Endothelial cell of umbilical vein (primary cell): ENCODE measurements at regions not wholly inside any gene's neighbourhood (a gene's known extent, or its start where the extent isn't known, plus 50 kb on each side); places are given as distances from the start of the nearest gene placed in this dataset.
"Not testable (repeated sequence)": the region's sequence is repeated elsewhere in the genome, so short reads cannot be mapped to it uniquely, and the experiment has no call there.

ENCODE experiments used
- BruUV-seq: library from RNA; stranded (reverse); fragments of 400-500 nt; replicated peaks from 2 replicates; lab custom pipeline; 2021; lab: Mats Ljungman, UMichigan
- CTCF ChIA-PET: fragments of 300-600, 350-600 bp; sonication (Branson Sonifier 250); formaldehyde crosslinking; loops from one replicate; lab custom pipeline; 2021; ENCODE audit warnings: antibody characterized with exemption, inconsistent platforms; lab: Charles Lee
- POLR2A ChIA-PET: fragments of 300-600, 350-600 bp; sonication (Branson Sonifier 250); formaldehyde crosslinking; loops from one replicate; lab custom pipeline; 2021; ENCODE audit warnings: antibody characterized with exemption, inconsistent platforms; lab: Charles Lee
- DNase-seq: peaks from one replicate; pipeline ENCODE4 v3.0.0-alpha.2; 2011; ENCODE audit warnings: low read depth, low spot score
- FAIRE-seq: peaks from 2 replicates; lab custom pipeline; 2011; peaks lifted over from hg19 to GRCh38; lab: Jason Lieb, UNC
- H2AFZ ChIP-seq: 2 replicates; pipeline ENCODE4 v1.6.0; 2012; ENCODE audit warnings: low read depth, low read length, control low read depth, inconsistent platforms
- H3K27ac ChIP-seq: 2 replicates; pipeline ENCODE4 v1.5.1; 2011; ENCODE audit warnings: low read depth, mild to moderate bottlenecking, control low read depth, low read length, moderate library complexity; ENCODE audit not compliant: insufficient read depth
- H3K27me3 ChIP-seq, 2 experiments: 2 replicates each; pipeline versions ENCODE4 v1.6.0 to v1.6.1; 2011; ENCODE audit warnings: low read length in 2 of 2, mixed read lengths in 1 of 2; ENCODE audit not compliant: control insufficient read depth in 2 of 2, insufficient read depth in 2 of 2
- H3K36me3 ChIP-seq, 2 experiments: 2 replicates in 1 of 2; 3 replicates in 1 of 2; pipeline ENCODE4 v1.5.1; 2011; ENCODE audit warnings: low read length in 2 of 2, mild to moderate bottlenecking in 1 of 2, moderate library complexity in 1 of 2; ENCODE audit not compliant: control insufficient read depth in 2 of 2, insufficient read depth in 2 of 2; ENCODE audit errors: extremely low read depth in 1 of 2
- H3K4me1 ChIP-seq: 3 replicates; pipeline ENCODE4 v1.5.1; 2011; ENCODE audit warnings: mild to moderate bottlenecking, low read length; ENCODE audit not compliant: control insufficient read depth, insufficient read depth; ENCODE audit errors: extremely low read depth
- H3K4me2 ChIP-seq: 2 replicates; pipeline ENCODE4 v1.6.1; 2011; ENCODE audit warnings: low read length, control low read depth, mixed read lengths; ENCODE audit not compliant: insufficient read depth
- H3K4me3 ChIP-seq, 3 experiments: fragments of 200-600 bp in 1 of 3; sonication (generic), shearing (Covaris generic) in 1 of 3; replicated peaks in 1 of 3; 2 replicates each; pipeline ENCODE4 v1.5.1; 2011 to 2016; ENCODE audit warnings: control low read depth in 3 of 3, low read length in 3 of 3, mild to moderate bottlenecking in 2 of 3, inconsistent platforms in 1 of 3, low read depth in 1 of 3, moderate library complexity in 1 of 3; ENCODE audit not compliant: insufficient read depth in 1 of 3
- H3K79me2 ChIP-seq: 2 replicates; pipeline ENCODE4 v1.6.0; 2012; ENCODE audit warnings: low read length, inconsistent platforms; ENCODE audit not compliant: control insufficient read depth, insufficient read depth
- H3K9ac ChIP-seq: replicated peaks from 2 replicates; pipeline ENCODE3; 2011; ENCODE audit warnings: low read length, control low read depth; ENCODE audit not compliant: insufficient read depth; ENCODE audit errors: extremely low read depth
- H3K9me1 ChIP-seq: replicated peaks from 3 replicates; pipeline ENCODE4 v1.6.0; 2011; ENCODE audit warnings: mild to moderate bottlenecking, low read length; ENCODE audit not compliant: control insufficient read depth, insufficient read depth; ENCODE audit errors: extremely low read depth
- H3K9me3 ChIP-seq: replicated peaks from 2 replicates; pipeline ENCODE4 v1.5.1; 2012; ENCODE audit warnings: low read length, inconsistent platforms; ENCODE audit not compliant: control insufficient read depth, insufficient read depth
- H4K20me1 ChIP-seq: replicated peaks from 2 replicates; pipeline ENCODE3; 2011; ENCODE audit warnings: mild to moderate bottlenecking, low read length; ENCODE audit not compliant: control insufficient read depth, insufficient read depth; ENCODE audit errors: extremely low read depth
- JUN ChIP-seq: IDR thresholded peaks from 2 replicates; pipeline ENCODE4 v1.6.1; 2011; ENCODE audit warnings: borderline replicate concordance, low read depth; ENCODE audit not compliant: insufficient read length, insufficient read depth
- POLR2AphosphoS5 ChIP-seq: IDR thresholded peaks from 2 replicates; pipeline ENCODE4 v1.6.1; 2012; ENCODE audit warnings: low read depth, mild to moderate bottlenecking, control low read depth, low read length, moderate library complexity; ENCODE audit not compliant: insufficient read depth
- dilution Hi-C: fragments of 300-500 bp; cut with MboI; formaldehyde crosslinking; loops from one replicate; pipeline ENCODE4 v1.15.0; 2019; ENCODE audit warnings: low sequenced_read_pairs; ENCODE audit not compliant: extremely low pct_ligation_motif_present
- intact Hi-C: fragments of 100-400 bp; cut with micrococcal nuclease; formaldehyde crosslinking; loops from one replicate; pipeline ENCODE4 v1.10.0; 2022

- H3K27ac ChIP-seq, result peak overlapping the region; percentile 58
- H3K4me1 ChIP-seq, H3K9me1 ChIP-seq, dilution Hi-C loops, H4K20me1 ChIP-seq, FAIRE-seq, H3K27me3 ChIP-seq, CTCF ChIA-PET, H3K79me2 ChIP-seq, H3K36me3 ChIP-seq, H3K9me3 ChIP-seq, POLR2A ChIA-PET, BruUV-seq: not testable (repeated sequence)
- H3K4me3 ChIP-seq, result peak overlapping the region; percentile 52 to 68 (median 56)
- peak; percentile 16 for DNase-seq
- H3K4me2 ChIP-seq, result peak overlapping the region; percentile 67
- peak overlapping the region; percentile 47 for H3K9ac ChIP-seq
- H2AFZ ChIP-seq, result peak overlapping the region; percentile 96
- intact Hi-C loops, result loop anchor here (2.0 to 10.0 kb wide), 3 partner anchors 61 to 119 kb away; partner anchors contain the start of gene PRR15
Observed at GRCh38 chr7:29684151-29684786, 120.6 kb downstream of the PRR15 start.

GRCh38 chr7:29684787-29685650 lies 121.3 kb upstream of the WIPF3 start:
- Histone ChIP-seq H3K4me2 (peak overlapping the region; percentile 12), H3K79me2 (no peaks in the 10 kb centered on the region), H3K4me1 (no peaks in the 10 kb centered on the region), H2AFZ (peak overlapping the region; percentile 96), H3K4me3 (peak overlapping the region; percentile 52 to 68 (median 56)), H3K27me3 (no peaks in the 10 kb centered on the region), H3K9me3 (no peaks in the 10 kb centered on the region), H3K27ac (peak overlapping the region; percentile 58), H3K36me3 (no peaks in the 10 kb centered on the region), H3K9ac (peak overlapping the region; percentile 47), H4K20me1 (no peaks in the 10 kb centered on the region), H3K9me1 (no peaks in the 10 kb centered on the region)
- CTCF ChIA-PET, result interaction anchor here (0.7 to 0.8 kb wide), 2 partner anchors 62 to 63 kb away, joined by 3 read pairs; no protein-coding TSS in a partner anchor
- dilution Hi-C loops, result no loop called here
- FAIRE-seq (no peak), DNase-seq (peak; percentile 77)
- no TSS peak for BruUV-seq
- TF ChIP-seq POLR2AphosphoS5 (peak; percentile 68), JUN (no peak)
- intact Hi-C loops, result loop anchor here (2.0 to 10.0 kb wide), 4 partner anchors 37 to 120 kb away; partner anchors contain the start of gene PRR15
- POLR2A ChIA-PET, result interaction anchor here (0.6 kb wide), 1 partner anchor 48 kb away, joined by 4 read pairs; no protein-coding TSS in a partner anchor

- BruUV-seq, H3K27me3 ChIP-seq, H3K9me3 ChIP-seq, H3K27ac ChIP-seq, H4K20me1 ChIP-seq, H3K4me1 ChIP-seq, POLR2A ChIA-PET, H3K9me1 ChIP-seq, H3K36me3 ChIP-seq, H2AFZ ChIP-seq, H3K4me2 ChIP-seq, dilution Hi-C loops, H3K79me2 ChIP-seq, FAIRE-seq: not testable (repeated sequence)
- peak; percentile 15 for DNase-seq
- intact Hi-C loops, result loop anchor here (2.0 to 10.0 kb wide), 4 partner anchors 37 to 121 kb away; partner anchors contain the start of gene PRR15
- Histone ChIP-seq H3K9ac (peak overlapping the region; percentile 47), H3K4me3 (peak overlapping the region; percentile 52 to 68 (median 56))
- CTCF ChIA-PET, result interaction anchor here (0.7 to 0.8 kb wide), 2 partner anchors 61 to 62 kb away, joined by 3 read pairs; no protein-coding TSS in a partner anchor
Observed at GRCh38 chr7:29685651-29686271, 120.5 kb upstream of the WIPF3 start.
